Upper lobe of left lung (tissue), 6 donors: ENCODE measurements at regions not wholly inside any gene's neighbourhood (a gene's known extent, or its start where the extent isn't known, plus 50 kb on each side); places are given as distances from the start of the nearest gene placed in this dataset.
A peak's percentile ranks its signal among the peaks of the same experiment; 100 is the strongest.

Experiments
- ATAC-seq, 2 donors: fragments of 200-7000 bp; cut with Tn5 transposase; one replicate each; pipeline ENCODE4 v1.9.1; 2022; ENCODE audit warnings: mild to moderate bottlenecking in 2 of 2, moderate library complexity in 2 of 2; ENCODE audit not compliant: low FRiP score in 2 of 2
- DNase-seq, 2 donors: peaks; one replicate each; pipeline ENCODE4 v3.0.0-alpha.2; 2019 to 2020
- H3K27ac ChIP-seq, 4 donors: fragments of 200-600 bp; sonication (generic); one replicate each; pipeline ENCODE4 v1.5.1; 2016 to 2019
- H3K27me3 ChIP-seq, 4 donors: fragments of 200-600 bp; sonication (generic); one replicate each; pipeline ENCODE4 v1.5.1; 2017 to 2019
- H3K36me3 ChIP-seq, 4 donors: fragments of 200-600 bp; sonication (generic); one replicate each; pipeline ENCODE4 v1.5.1; 2016 to 2019
- H3K4me1 ChIP-seq, 4 donors: fragments of 200-600 bp; sonication (generic); one replicate each; pipeline ENCODE4 v1.5.1; 2018 to 2019
- H3K4me3 ChIP-seq, 4 donors: fragments of 200-600 bp; sonication (generic); one replicate each; pipeline ENCODE4 v1.5.1; 2017 to 2019; ENCODE audit warnings: mild to moderate bottlenecking in 2 of 4, moderate library complexity in 1 of 4
- H3K9me3 ChIP-seq, 4 donors: fragments of 200-600 bp; sonication (generic); one replicate each; pipeline ENCODE4 v1.5.1; 2018 to 2019
- EP300 ChIP-seq, 4 donors: sonication (generic); formaldehyde crosslinking; IDR thresholded peaks; one replicate each; pipeline ENCODE4 v1.5.1; 2017; ENCODE audit warnings: antibody characterized with exemption in 4 of 4, control low read depth in 2 of 4
- POLR2A ChIP-seq, 4 donors: fragments of 450-650 bp; IDR thresholded peaks; one replicate each; pipeline ENCODE4 v1.5.1; 2016 to 2017; ENCODE audit warnings: antibody characterized with exemption in 4 of 4, mild to moderate bottlenecking in 2 of 4
- POLR2AphosphoS5 ChIP-seq, 2 donors: sonication (generic); formaldehyde crosslinking; IDR thresholded peaks; one replicate each; pipeline ENCODE4 v1.5.1; 2017; ENCODE audit warnings: antibody characterized with exemption in 2 of 2
- WGBS, 2 donors: methylation state at CpG; one replicate each; pipeline ENCODE4 v1.1.5; 2017 to 2018; 5-methylcytosine and 5-hydroxymethylcytosine counted together
- TF ChIP-seq, protein P1 (sequence below), 6 experiments: fragments of 450-650 bp in 4 of 6; fragments of 200-600 bp in 2 of 6; sonication (generic) in 2 of 6; IDR thresholded peaks; one replicate each; pipeline ENCODE4 v1.5.1; 2016 to 2019; ENCODE audit warnings: antibody characterized with exemption in 6 of 6
- donor health status: DM: no; HTN: no; CAD: no; lungs with moderate emphysema.
- donor health status: DM: no; HTN: yes; CAD: no; lungs with severe emphysema.

DNA sequence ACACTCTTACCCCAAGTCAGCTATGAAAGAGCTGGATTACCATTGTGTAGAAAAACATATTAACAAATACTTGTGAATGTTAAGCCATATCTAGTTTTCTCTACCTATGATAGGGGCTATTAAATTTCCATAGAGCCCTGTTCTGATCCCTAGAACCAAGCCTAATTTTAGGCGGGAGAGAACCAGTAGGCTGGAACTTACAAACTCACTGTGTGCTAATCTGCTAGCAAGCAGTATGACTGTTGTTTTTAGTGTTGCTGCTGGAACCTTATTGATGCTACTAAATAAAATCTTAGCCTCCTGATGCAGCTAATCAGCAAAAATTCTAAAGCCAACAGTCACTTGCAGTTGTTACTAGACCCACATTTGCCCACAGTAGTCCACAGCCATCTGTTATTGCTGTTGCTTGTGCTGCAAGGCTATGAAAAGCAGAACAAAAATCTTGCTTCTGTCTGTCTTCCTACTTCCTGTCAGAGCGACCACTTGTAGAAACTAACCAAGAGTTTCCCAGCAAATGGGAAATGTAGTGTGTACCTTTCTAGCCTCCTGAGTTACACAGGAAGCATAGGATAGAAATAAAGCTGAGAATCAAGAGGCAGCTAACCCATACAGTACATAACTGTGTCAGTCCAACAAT is 368.4 kb downstream of the ARL4A start:
- H3K9me3 ChIP-seq, result no peaks in the 10 kb centered on the region
- no peaks in the 10 kb centered on the region for H3K36me3 ChIP-seq
- H3K27me3 ChIP-seq, result no peaks in the 10 kb centered on the region
- peaks cover 0 to 10% (median 6%) of the 10 kb centered on the region in 4 donors for H3K4me1 ChIP-seq
- DNase-seq, result no peak
- no peak overlapping the region for H3K4me3 ChIP-seq
- peak in 1 of 2 donors; percentile 47 for ATAC-seq
- peak overlapping the region in 1 of 4 donors; percentile 42 for H3K27ac ChIP-seq
- 16 to 44% methylated on average over 2 of the region's 2 CpGs for WGBS, 2 donors
- no peak for TF ChIP-seq POLR2AphosphoS5 (IDR thresholded peaks at IDR 0.05)
- no peak for TF ChIP-seq POLR2A (IDR thresholded peaks at IDR 0.05)
- no peak for TF ChIP-seq EP300 (IDR thresholded peaks at IDR 0.05)
- TF ChIP-seq, protein P1, sequence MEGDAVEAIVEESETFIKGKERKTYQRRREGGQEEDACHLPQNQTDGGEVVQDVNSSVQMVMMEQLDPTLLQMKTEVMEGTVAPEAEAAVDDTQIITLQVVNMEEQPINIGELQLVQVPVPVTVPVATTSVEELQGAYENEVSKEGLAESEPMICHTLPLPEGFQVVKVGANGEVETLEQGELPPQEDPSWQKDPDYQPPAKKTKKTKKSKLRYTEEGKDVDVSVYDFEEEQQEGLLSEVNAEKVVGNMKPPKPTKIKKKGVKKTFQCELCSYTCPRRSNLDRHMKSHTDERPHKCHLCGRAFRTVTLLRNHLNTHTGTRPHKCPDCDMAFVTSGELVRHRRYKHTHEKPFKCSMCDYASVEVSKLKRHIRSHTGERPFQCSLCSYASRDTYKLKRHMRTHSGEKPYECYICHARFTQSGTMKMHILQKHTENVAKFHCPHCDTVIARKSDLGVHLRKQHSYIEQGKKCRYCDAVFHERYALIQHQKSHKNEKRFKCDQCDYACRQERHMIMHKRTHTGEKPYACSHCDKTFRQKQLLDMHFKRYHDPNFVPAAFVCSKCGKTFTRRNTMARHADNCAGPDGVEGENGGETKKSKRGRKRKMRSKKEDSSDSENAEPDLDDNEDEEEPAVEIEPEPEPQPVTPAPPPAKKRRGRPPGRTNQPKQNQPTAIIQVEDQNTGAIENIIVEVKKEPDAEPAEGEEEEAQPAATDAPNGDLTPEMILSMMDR (IDR thresholded peaks at IDR 0.05), result no peak

DNA sequence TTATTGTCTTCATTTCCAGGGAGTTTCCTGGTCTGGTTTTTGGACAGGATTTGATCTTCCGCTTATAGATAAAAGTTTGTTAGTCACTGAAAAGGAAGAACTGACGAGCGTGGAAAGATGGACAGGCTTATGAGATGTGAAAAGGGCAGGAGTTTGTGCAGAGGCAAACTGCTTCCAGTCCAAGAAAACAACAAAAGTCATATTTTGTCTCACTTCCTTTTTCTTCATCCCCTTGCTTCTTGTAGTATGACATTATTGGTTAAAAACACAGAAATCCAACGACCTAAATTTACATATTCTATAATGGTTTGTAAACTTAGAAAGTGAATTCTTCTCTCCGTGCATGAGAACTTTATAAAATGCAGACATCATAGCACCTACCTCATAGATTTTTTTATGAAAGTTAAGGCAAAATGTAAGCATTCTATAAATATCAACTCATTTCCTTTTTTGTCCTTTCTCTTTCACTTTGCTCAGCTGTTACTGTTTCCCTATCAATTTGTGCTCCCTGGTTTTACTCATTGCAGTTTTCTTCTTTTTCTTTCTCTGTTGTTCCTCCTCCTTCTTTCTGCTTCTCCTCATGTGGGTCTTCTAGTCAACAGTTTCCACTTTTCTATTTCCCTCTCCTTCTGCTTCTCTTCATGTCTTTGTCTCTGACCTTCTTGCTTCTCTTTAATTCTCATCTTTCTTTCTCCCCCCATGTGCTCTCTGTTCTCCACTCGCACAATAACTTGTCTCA is 370.2 kb downstream of the ARL4A start:
- no peak for DNase-seq
- H3K36me3 ChIP-seq, result no peaks in the 10 kb centered on the region
- H3K9me3 ChIP-seq, result no peaks in the 10 kb centered on the region
- H3K4me1 ChIP-seq, result peaks cover 0 to 10% (median 6%) of the 10 kb centered on the region in 4 donors
- H3K4me3 ChIP-seq, result peak overlapping the region in 2 of 4 donors; percentile 1 to 13
- no peak for ATAC-seq
- H3K27ac ChIP-seq, result peak overlapping the region in 2 of 4 donors; percentile 24 to 42
- no peaks in the 10 kb centered on the region for H3K27me3 ChIP-seq
- TF ChIP-seq POLR2A (IDR thresholded peaks at IDR 0.05) (no peak), EP300 (IDR thresholded peaks at IDR 0.05) (no peak), POLR2AphosphoS5 (IDR thresholded peaks at IDR 0.05) (no peak)
- TF ChIP-seq, protein P1 (IDR thresholded peaks at IDR 0.05), result no peak
- WGBS, 2 donors, result 49 to 52% methylated on average over 6 of the region's 6 CpGs

DNA sequence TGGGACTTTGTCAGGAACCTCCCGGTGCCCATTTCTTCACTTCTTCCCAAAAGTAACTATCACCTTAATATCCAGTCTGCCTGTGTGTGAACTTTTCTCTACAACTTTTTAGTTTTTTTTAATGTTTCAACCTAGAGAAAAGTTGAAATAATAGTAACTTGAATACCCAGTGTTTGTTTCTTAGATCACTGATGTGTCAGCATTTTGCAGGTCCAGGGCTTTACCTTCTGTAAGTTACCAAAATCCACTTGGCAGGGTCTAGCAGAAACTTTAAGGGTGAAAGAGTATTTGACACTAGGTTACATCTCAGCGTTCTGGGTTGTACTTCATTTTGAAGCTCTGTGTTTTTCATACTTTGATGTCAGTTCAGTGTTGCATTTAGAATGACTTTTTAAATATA is 372.7 kb downstream of the ARL4A start:
- WGBS, 2 donors, result 90 to 93% methylated on average over 2 of the region's 2 CpGs
- Histone ChIP-seq H3K9me3 (no peaks in the 10 kb centered on the region), H3K27me3 (no peaks in the 10 kb centered on the region), H3K36me3 (no peaks in the 10 kb centered on the region), H3K27ac (no peak overlapping the region), H3K4me1 (peaks cover 0 to 10% (median 6%) of the 10 kb centered on the region in 4 donors), H3K4me3 (no peak overlapping the region)
- ATAC-seq (no peak), DNase-seq (no peak)
- no peak for TF ChIP-seq POLR2AphosphoS5 (IDR thresholded peaks at IDR 0.05)
- TF ChIP-seq EP300 (IDR thresholded peaks at IDR 0.05), result no peak
- no peak for TF ChIP-seq POLR2A (IDR thresholded peaks at IDR 0.05)
- TF ChIP-seq, protein P1 (IDR thresholded peaks at IDR 0.05), result no peak

DNA sequence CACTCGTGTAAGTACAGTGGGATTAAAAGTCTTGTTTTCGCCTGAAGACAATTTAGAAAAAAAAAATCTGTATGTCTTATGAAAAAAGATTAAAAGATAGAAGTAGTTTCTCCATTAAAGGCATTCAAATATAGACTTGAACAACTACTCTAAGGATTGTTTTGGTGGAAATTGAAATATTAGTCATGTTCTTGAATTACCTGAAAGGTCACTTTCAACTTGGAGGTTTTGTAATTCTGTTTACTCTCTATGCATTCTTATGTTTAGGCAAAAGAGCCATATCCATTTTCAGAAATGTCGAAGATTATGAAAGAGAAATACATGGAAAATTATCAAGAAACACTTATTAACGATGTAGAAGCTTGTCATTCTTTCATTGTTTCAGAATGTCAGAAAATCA is 373.7 kb downstream of the ARL4A start:
- H3K27ac ChIP-seq, result no peak overlapping the region
- TF ChIP-seq POLR2A (IDR thresholded peaks at IDR 0.05), result no peak
- TF ChIP-seq POLR2AphosphoS5 (IDR thresholded peaks at IDR 0.05), result no peak
- TF ChIP-seq, protein P1 (IDR thresholded peaks at IDR 0.05), result no peak
- TF ChIP-seq EP300 (IDR thresholded peaks at IDR 0.05), result no peak
- no peaks in the 10 kb centered on the region for H3K36me3 ChIP-seq
- H3K4me3 ChIP-seq, result no peak overlapping the region
- ATAC-seq (no peak), DNase-seq (no peak)
- 80 to 81% methylated on average over 4 of the region's 4 CpGs for WGBS, 2 donors
- H3K9me3 ChIP-seq, result no peaks in the 10 kb centered on the region
- H3K27me3 ChIP-seq, result no peaks in the 10 kb centered on the region
- H3K4me1 ChIP-seq, result peaks cover 0 to 10% (median 3%) of the 10 kb centered on the region in 4 donors
